OCI-LY1 (cell line): ENCODE measurements at regions not wholly inside any gene's neighbourhood (a gene's known extent, or its start where the extent isn't known, plus 50 kb on each side); places are given as distances from the start of the nearest gene placed in this dataset.

ENCODE experiments used
- EZH2 ChIP-seq: fragments of 200-600 bp; sonication (generic), shearing (Covaris generic); IDR thresholded peaks from 2 replicates; pipeline ENCODE4 v1.8.0; 2017; ENCODE audit warnings: borderline replicate concordance, mixed run types, mild to moderate bottlenecking, antibody characterized with exemption, low read length, moderate library complexity, mixed read lengths
- TF ChIP-seq, protein P1 (sequence below): fragments of 200-600 bp; sonication (generic), shearing (Covaris generic); IDR thresholded peaks from 2 replicates; pipeline ENCODE4 v1.5.1; 2017; ENCODE audit warnings: mild to moderate bottlenecking, antibody characterized with exemption, low read length, moderate library complexity, mixed read lengths

DNA sequence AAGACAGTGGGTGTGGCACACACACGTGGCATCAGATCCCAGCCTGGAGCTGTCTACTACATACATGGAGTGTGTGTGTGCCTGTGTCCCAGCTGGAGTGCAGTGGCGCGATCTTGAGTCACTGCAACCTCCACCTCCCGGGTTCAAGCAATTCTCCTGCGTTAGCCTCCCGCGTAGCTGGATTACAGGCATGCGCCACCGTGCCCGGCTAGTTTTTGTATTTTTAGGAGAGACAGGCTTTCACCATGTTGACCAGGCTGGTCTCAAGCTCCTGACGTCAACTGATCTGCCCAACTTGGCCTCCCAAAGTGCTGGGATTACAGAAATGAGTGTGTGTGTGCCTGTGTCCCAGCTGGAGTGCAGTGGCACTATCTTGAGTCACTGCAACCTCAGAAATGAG lies 108.8 kb downstream of the IL12A start:
- TF ChIP-seq, protein P1, sequence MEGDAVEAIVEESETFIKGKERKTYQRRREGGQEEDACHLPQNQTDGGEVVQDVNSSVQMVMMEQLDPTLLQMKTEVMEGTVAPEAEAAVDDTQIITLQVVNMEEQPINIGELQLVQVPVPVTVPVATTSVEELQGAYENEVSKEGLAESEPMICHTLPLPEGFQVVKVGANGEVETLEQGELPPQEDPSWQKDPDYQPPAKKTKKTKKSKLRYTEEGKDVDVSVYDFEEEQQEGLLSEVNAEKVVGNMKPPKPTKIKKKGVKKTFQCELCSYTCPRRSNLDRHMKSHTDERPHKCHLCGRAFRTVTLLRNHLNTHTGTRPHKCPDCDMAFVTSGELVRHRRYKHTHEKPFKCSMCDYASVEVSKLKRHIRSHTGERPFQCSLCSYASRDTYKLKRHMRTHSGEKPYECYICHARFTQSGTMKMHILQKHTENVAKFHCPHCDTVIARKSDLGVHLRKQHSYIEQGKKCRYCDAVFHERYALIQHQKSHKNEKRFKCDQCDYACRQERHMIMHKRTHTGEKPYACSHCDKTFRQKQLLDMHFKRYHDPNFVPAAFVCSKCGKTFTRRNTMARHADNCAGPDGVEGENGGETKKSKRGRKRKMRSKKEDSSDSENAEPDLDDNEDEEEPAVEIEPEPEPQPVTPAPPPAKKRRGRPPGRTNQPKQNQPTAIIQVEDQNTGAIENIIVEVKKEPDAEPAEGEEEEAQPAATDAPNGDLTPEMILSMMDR = no peak
- TF ChIP-seq EZH2 = no peak
